WTC11 (cell line): ENCODE measurements at regions not wholly inside any gene's neighbourhood (a gene's known extent, or its start where the extent isn't known, plus 50 kb on each side); places are given as distances from the start of the nearest gene placed in this dataset.

Source experiments
- ATAC-seq: fragments of 200-7000 bp; cut with Tn5 transposase; 2 replicates; pipeline ENCODE4 v1.10.0; 2021; ENCODE audit warnings: mild to moderate bottlenecking, moderate library complexity
- CTCF ChIA-PET: fragments of 300-600 bp; sonication (Branson Sonifier 250); formaldehyde crosslinking; loops from one replicate; lab custom pipeline; 2021; ENCODE audit warnings: antibody characterized with exemption; lab: Charles Lee
- POLR2A ChIA-PET: fragments of 350-600 bp; sonication (Branson Sonifier 250); formaldehyde crosslinking; loops from one replicate; lab custom pipeline; 2021; ENCODE audit warnings: antibody characterized with exemption; lab: Charles Lee
- DNase-seq: peaks from one replicate; pipeline ENCODE4 v3.0.0; 2021; ENCODE audit warnings: low spot score
- H3K27ac Mint-ChIP-seq: 2 replicates; pipeline ENCODE4 v1.8.0; 2021; ENCODE audit warnings: mixed read lengths
- H3K27me3 Mint-ChIP-seq: 2 replicates; pipeline ENCODE4 v1.8.0; 2021; ENCODE audit warnings: low read depth, mild to moderate bottlenecking, moderate library complexity, mixed read lengths
- H3K36me3 Mint-ChIP-seq: 2 replicates; pipeline ENCODE4 v1.8.0; 2021; ENCODE audit warnings: mixed read lengths
- H3K4me1 Mint-ChIP-seq: 2 replicates; pipeline ENCODE4 v1.8.0; 2022; ENCODE audit warnings: mixed read lengths
- H3K4me3 Mint-ChIP-seq: 2 replicates; pipeline ENCODE4 v1.8.0; 2021; ENCODE audit warnings: mild to moderate bottlenecking, moderate library complexity, mixed read lengths
- H3K9me3 Mint-ChIP-seq: 2 replicates; pipeline ENCODE4 v1.8.0; 2021; ENCODE audit warnings: mixed read lengths
- CREM ChIP-seq: sonication (generic); formaldehyde crosslinking; IDR thresholded peaks from 2 replicates; pipeline ENCODE4 v1.8.1; 2022; ENCODE audit warnings: mild to moderate bottlenecking, missing genetic modification reagents, moderate library complexity
- FOXK1 ChIP-seq: sonication (generic); formaldehyde crosslinking; IDR thresholded peaks from 2 replicates; pipeline ENCODE4 v1.8.0; 2022; ENCODE audit warnings: mild to moderate bottlenecking, moderate library complexity, missing genetic modification reagents
- GTF2I ChIP-seq: fragments of 250-450 bp; sonication (Bioruptor Pico); conservative IDR thresholded peaks from 2 replicates; pipeline ENCODE4 v1.4.0; 2021; ENCODE audit warnings: mild to moderate bottlenecking
- IRF2 ChIP-seq: sonication (generic); formaldehyde crosslinking; IDR thresholded peaks from 2 replicates; pipeline ENCODE4 v1.8.0; 2022; ENCODE audit warnings: low read depth, missing genetic modification reagents, borderline replicate concordance
- NFE2L1 ChIP-seq: sonication (generic); formaldehyde crosslinking; IDR thresholded peaks from 2 replicates; pipeline ENCODE4 v1.8.1; 2023; ENCODE audit warnings: missing genetic modification reagents
- OVOL2 ChIP-seq: fragments of 250-450 bp; sonication (Bioruptor Pico); IDR thresholded peaks from 2 replicates; pipeline ENCODE4 v1.9.0; 2021; ENCODE audit warnings: mild to moderate bottlenecking, borderline replicate concordance
- SMAD3 ChIP-seq: sonication (generic); formaldehyde crosslinking; IDR thresholded peaks from 2 replicates; pipeline ENCODE4 v1.8.0; 2022; ENCODE audit warnings: missing genetic modification reagents, mild to moderate bottlenecking, borderline replicate concordance
- TP53 ChIP-seq: sonication (generic); formaldehyde crosslinking; IDR thresholded peaks from 2 replicates; pipeline ENCODE4 v1.8.1; 2023; ENCODE audit warnings: mild to moderate bottlenecking, missing genetic modification reagents
- ZNF138 ChIP-seq: sonication (generic); formaldehyde crosslinking; conservative IDR thresholded peaks from 2 replicates; pipeline ENCODE4 v1.8.1; 2022; ENCODE audit warnings: mild to moderate bottlenecking, moderate library complexity, missing genetic modification reagents
- ZNF219 ChIP-seq: sonication (generic); formaldehyde crosslinking; IDR thresholded peaks from 2 replicates; pipeline ENCODE4 v1.8.0; 2023; ENCODE audit warnings: missing genetic modification reagents, mild to moderate bottlenecking, borderline replicate concordance
- ZNF396 ChIP-seq: fragments of 250-450 bp; sonication (Bioruptor Pico); IDR thresholded peaks from 2 replicates; pipeline ENCODE4 v1.8.0; 2021; ENCODE audit warnings: mild to moderate bottlenecking, moderate library complexity, borderline replicate concordance
- TF ChIP-seq, protein P1 (sequence below): sonication (generic); formaldehyde crosslinking; IDR thresholded peaks from 2 replicates; pipeline ENCODE4 v1.8.1; 2022; ENCODE audit warnings: low read depth, missing genetic modification reagents, borderline replicate concordance
- TF ChIP-seq, protein P2 (sequence below): fragments of 250-450 bp; sonication (Bioruptor Pico); conservative IDR thresholded peaks from 2 replicates; pipeline ENCODE4 v1.9.0; 2021; ENCODE audit warnings: mild to moderate bottlenecking
- TF ChIP-seq, protein P3 (sequence below): sonication (generic); formaldehyde crosslinking; conservative IDR thresholded peaks from 2 replicates; pipeline ENCODE4 v1.8.1; 2022; ENCODE audit warnings: mild to moderate bottlenecking, missing genetic modification reagents
- TF ChIP-seq, protein P4 (sequence below): fragments of 200-600 bp; IDR thresholded peaks from 2 replicates; pipeline ENCODE4 v1.8.0; 2022; ENCODE audit warnings: antibody characterized with exemption
- TF ChIP-seq, protein P5 (sequence below): fragments of 250-450 bp; sonication (Bioruptor Pico); IDR thresholded peaks from 2 replicates; pipeline ENCODE4 v2.1.2; 2022; ENCODE audit warnings: mild to moderate bottlenecking, moderate library complexity
- TF ChIP-seq, protein P6 (sequence below): sonication (generic); formaldehyde crosslinking; IDR thresholded peaks from 2 replicates; pipeline ENCODE4 v1.8.1; 2022; ENCODE audit warnings: mild to moderate bottlenecking, moderate library complexity, missing genetic modification reagents
- TF ChIP-seq, protein P7 (sequence below): fragments of 250-450 bp; sonication (Bioruptor Pico); IDR thresholded peaks from 2 replicates; pipeline ENCODE4 v1.9.0; 2021; ENCODE audit warnings: mild to moderate bottlenecking
- TF ChIP-seq, protein P8 (sequence below): sonication (generic); formaldehyde crosslinking; IDR thresholded peaks from 2 replicates; pipeline ENCODE4 v1.8.1; 2023; ENCODE audit warnings: mild to moderate bottlenecking, missing genetic modification reagents, moderate library complexity
- TF ChIP-seq, protein P9 (sequence below): sonication (generic); formaldehyde crosslinking; conservative IDR thresholded peaks from 2 replicates; pipeline ENCODE4 v1.8.1; 2023; ENCODE audit warnings: mild to moderate bottlenecking, low read depth, missing genetic modification reagents, moderate library complexity

DNA sequence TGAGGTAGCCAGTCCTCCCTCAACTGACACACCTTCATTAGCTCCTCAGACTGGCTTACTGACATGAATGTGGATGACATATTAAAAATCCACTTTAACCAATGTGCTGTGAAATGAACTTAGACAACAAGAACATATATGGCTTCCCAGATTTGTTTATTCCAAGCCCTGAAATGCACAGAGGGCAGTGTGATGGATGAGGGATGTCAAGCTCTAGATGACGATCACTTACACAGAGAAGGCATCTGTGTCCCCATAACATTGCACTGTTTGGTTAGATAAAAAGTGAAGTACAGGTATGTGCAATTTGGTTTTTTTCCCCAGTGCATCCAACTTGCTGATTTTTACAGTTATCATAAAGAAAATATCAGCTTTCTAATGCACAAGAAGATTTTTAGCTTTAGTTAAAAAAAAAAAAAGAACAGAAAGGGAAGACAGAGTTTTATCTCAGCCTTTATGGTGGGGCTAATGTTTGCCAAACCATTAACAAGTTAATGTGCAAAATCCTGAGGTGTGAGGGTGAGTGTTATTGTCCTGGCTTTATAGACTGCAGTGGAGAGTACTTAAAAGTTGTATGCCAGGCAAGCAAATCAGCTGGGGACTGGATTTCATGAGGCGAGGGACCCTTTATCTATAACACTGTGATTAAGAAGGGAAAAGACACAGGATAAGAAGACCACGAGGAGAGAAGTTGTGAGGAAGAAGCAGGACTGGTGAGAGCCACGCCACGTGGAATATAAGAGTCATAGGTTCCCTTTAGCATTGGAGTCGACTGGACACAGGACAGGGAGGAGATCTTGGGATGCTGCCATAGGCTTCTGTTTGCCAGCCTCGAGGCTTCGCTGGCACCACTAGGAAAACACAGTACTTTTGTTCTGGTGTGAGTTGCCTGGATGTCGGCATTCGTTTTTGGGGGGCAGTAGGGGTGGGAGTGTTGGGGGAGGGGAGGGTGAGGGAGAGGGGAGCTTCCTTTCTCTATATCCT, 90.0 kb upstream of the BACH2 start:
- TF ChIP-seq, protein P1, sequence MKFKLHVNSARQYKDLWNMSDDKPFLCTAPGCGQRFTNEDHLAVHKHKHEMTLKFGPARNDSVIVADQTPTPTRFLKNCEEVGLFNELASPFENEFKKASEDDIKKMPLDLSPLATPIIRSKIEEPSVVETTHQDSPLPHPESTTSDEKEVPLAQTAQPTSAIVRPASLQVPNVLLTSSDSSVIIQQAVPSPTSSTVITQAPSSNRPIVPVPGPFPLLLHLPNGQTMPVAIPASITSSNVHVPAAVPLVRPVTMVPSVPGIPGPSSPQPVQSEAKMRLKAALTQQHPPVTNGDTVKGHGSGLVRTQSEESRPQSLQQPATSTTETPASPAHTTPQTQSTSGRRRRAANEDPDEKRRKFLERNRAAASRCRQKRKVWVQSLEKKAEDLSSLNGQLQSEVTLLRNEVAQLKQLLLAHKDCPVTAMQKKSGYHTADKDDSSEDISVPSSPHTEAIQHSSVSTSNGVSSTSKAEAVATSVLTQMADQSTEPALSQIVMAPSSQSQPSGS (CRISPR knock-in tag), result no peak
- no peak for TF ChIP-seq FOXK1 (CRISPR knock-in tag)
- TF ChIP-seq, protein P2, sequence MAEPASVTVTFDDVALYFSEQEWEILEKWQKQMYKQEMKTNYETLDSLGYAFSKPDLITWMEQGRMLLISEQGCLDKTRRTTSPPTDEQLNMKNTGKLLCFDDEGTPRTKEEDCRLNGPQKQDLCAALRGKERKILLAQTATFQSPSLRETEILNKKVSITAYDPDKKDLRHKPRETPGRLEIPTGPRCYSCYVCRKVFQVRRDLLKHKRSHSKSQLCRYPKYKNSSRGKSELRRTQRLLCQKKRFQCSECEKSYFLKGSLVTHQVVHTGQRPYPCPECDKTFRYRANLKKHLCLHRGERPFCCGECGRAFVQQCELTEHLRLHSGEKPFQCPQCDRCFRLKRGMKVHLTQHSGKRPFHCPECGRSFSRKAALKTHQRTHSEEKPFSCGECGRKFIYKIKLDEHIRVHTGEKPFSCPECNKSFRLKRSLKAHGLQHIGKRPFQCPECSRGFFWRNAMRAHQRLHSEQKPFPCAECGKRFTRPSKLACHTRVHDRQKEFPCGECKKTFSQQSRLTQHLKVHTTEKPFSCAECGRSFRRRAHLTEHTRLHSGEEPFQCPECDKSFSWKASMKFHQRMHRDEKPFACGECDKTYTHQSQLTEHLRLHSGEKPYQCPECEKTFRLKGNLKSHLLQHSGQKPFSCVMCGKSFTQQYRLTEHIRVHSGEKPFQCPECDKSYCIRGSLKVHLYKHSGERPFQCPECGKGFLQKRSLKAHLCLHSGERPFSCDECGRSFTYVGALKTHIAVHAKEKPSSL (CRISPR knock-in tag), result no peak
- no peak for TF ChIP-seq GTF2I
- TF ChIP-seq ZNF138 (CRISPR knock-in tag), result no peak
- TF ChIP-seq CREM, result no peak
- no peak for TF ChIP-seq IRF2
- TF ChIP-seq OVOL2, result no peak
- no peak for TF ChIP-seq NFE2L1 (CRISPR knock-in tag)
- DNase-seq (no peak), ATAC-seq (no peak)
- ChIA-PET POLR2A (no interaction called here), CTCF (interaction anchor here (0.9 to 1.3 kb wide), 2 partner anchors 93 to 122 kb away, joined by 3 to 4 read pairs; no protein-coding TSS in a partner anchor)
- no peaks in the 10 kb centered on the region for H3K36me3 Mint-ChIP-seq
- H3K9me3 Mint-ChIP-seq, result no peaks in the 10 kb centered on the region
- peaks cover 73% of the 10 kb centered on the region for H3K4me1 Mint-ChIP-seq
- no peak overlapping the region for H3K4me3 Mint-ChIP-seq
- H3K27me3 Mint-ChIP-seq, result no peaks in the 10 kb centered on the region
- no peak overlapping the region for H3K27ac Mint-ChIP-seq

DNA sequence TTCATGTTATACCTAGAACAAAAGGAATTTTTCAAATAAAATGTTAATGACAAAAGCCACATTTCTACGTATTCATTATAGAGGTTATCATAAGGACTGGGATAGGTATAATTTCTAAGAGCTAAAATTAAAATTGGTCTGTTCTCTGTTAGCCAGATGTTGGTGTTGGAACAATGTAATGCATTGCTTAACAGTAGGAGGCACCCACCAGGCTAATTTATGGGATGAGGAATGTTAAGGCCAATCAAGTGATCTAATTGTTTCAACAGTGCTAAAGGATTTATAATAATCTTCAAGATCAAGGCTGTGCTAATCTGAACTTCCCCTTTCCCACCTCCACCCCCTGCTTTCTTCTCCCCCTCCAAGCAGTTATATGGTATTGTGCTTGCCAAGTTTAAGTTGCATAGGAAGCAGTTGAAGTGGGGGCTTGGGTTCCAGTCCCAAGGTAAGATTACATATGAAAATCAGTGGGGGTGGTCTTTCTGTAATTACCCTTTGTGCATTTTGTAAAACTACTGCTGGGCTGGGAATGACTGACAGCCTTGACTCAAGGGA, 89.2 kb upstream of the BACH2 start:
- H3K36me3 Mint-ChIP-seq, result no peaks in the 10 kb centered on the region
- no peaks in the 10 kb centered on the region for H3K27me3 Mint-ChIP-seq
- H3K4me1 Mint-ChIP-seq, result peaks cover 68% of the 10 kb centered on the region
- ATAC-seq (no peak), DNase-seq (no peak)
- POLR2A ChIA-PET, result no interaction called here
- CTCF ChIA-PET, result interaction anchor here (0.9 to 1.3 kb wide), 2 partner anchors 94 to 123 kb away, joined by 3 to 4 read pairs; no protein-coding TSS in a partner anchor
- no peak overlapping the region for H3K27ac Mint-ChIP-seq
- H3K4me3 Mint-ChIP-seq, result no peak overlapping the region
- H3K9me3 Mint-ChIP-seq, result no peaks in the 10 kb centered on the region
- TF ChIP-seq, protein P3, sequence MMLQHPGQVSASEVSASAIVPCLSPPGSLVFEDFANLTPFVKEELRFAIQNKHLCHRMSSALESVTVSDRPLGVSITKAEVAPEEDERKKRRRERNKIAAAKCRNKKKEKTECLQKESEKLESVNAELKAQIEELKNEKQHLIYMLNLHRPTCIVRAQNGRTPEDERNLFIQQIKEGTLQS (CRISPR knock-in tag), result no peak
- TF ChIP-seq, protein P4, sequence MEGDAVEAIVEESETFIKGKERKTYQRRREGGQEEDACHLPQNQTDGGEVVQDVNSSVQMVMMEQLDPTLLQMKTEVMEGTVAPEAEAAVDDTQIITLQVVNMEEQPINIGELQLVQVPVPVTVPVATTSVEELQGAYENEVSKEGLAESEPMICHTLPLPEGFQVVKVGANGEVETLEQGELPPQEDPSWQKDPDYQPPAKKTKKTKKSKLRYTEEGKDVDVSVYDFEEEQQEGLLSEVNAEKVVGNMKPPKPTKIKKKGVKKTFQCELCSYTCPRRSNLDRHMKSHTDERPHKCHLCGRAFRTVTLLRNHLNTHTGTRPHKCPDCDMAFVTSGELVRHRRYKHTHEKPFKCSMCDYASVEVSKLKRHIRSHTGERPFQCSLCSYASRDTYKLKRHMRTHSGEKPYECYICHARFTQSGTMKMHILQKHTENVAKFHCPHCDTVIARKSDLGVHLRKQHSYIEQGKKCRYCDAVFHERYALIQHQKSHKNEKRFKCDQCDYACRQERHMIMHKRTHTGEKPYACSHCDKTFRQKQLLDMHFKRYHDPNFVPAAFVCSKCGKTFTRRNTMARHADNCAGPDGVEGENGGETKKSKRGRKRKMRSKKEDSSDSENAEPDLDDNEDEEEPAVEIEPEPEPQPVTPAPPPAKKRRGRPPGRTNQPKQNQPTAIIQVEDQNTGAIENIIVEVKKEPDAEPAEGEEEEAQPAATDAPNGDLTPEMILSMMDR, result no peak
- TF ChIP-seq ZNF396 (CRISPR knock-in tag) (no peak), ZNF219 (CRISPR knock-in tag) (no peak), CREM (no peak), SMAD3 (CRISPR knock-in tag) (no peak), TP53 (no peak), FOXK1 (CRISPR knock-in tag) (no peak), IRF2 (no peak)
- TF ChIP-seq, protein P5, sequence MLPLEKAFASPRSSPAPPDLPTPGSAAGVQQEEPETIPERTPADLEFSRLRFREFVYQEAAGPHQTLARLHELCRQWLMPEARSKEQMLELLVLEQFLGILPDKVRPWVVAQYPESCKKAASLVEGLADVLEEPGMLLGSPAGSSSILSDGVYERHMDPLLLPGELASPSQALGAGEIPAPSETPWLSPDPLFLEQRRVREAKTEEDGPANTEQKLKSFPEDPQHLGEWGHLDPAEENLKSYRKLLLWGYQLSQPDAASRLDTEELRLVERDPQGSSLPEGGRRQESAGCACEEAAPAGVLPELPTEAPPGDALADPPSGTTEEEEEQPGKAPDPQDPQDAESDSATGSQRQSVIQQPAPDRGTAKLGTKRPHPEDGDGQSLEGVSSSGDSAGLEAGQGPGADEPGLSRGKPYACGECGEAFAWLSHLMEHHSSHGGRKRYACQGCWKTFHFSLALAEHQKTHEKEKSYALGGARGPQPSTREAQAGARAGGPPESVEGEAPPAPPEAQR (CRISPR knock-in tag), result no peak
- TF ChIP-seq, protein P6, sequence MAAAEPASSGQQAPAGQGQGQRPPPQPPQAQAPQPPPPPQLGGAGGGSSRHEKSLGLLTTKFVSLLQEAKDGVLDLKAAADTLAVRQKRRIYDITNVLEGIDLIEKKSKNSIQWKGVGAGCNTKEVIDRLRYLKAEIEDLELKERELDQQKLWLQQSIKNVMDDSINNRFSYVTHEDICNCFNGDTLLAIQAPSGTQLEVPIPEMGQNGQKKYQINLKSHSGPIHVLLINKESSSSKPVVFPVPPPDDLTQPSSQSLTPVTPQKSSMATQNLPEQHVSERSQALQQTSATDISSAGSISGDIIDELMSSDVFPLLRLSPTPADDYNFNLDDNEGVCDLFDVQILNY (CRISPR knock-in tag), result no peak
- TF ChIP-seq, protein P7, sequence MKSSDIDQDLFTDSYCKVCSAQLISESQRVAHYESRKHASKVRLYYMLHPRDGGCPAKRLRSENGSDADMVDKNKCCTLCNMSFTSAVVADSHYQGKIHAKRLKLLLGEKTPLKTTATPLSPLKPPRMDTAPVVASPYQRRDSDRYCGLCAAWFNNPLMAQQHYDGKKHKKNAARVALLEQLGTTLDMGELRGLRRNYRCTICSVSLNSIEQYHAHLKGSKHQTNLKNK (CRISPR knock-in tag), result no peak
- TF ChIP-seq, protein P8, sequence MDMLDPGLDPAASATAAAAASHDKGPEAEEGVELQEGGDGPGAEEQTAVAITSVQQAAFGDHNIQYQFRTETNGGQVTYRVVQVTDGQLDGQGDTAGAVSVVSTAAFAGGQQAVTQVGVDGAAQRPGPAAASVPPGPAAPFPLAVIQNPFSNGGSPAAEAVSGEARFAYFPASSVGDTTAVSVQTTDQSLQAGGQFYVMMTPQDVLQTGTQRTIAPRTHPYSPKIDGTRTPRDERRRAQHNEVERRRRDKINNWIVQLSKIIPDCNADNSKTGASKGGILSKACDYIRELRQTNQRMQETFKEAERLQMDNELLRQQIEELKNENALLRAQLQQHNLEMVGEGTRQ (CRISPR knock-in tag), result no peak
- TF ChIP-seq, protein P9, sequence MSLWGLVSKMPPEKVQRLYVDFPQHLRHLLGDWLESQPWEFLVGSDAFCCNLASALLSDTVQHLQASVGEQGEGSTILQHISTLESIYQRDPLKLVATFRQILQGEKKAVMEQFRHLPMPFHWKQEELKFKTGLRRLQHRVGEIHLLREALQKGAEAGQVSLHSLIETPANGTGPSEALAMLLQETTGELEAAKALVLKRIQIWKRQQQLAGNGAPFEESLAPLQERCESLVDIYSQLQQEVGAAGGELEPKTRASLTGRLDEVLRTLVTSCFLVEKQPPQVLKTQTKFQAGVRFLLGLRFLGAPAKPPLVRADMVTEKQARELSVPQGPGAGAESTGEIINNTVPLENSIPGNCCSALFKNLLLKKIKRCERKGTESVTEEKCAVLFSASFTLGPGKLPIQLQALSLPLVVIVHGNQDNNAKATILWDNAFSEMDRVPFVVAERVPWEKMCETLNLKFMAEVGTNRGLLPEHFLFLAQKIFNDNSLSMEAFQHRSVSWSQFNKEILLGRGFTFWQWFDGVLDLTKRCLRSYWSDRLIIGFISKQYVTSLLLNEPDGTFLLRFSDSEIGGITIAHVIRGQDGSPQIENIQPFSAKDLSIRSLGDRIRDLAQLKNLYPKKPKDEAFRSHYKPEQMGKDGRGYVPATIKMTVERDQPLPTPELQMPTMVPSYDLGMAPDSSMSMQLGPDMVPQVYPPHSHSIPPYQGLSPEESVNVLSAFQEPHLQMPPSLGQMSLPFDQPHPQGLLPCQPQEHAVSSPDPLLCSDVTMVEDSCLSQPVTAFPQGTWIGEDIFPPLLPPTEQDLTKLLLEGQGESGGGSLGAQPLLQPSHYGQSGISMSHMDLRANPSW (CRISPR knock-in tag), result no peak
